ENCODE measurements at regions not wholly inside any gene's neighbourhood (a gene's known extent, or its start where the extent isn't known, plus 50 kb on each side); places are given as distances from the start of the nearest gene placed in this dataset.

GRCh38 chr4:13260513-13260912 is 223.6 kb downstream of the RAB28 start:
- TF ChIP-seq EP300 (IDR thresholded peaks at IDR 0.05; ENCODE audit: low read depth) (no peak), CTCF (IDR thresholded peaks at IDR 0.05) (no peak)

All from transverse colon (tissue), 3 donors.